NCI-H774 (cell line): ENCODE measurements at regions not wholly inside any gene's neighbourhood (a gene's known extent, or its start where the extent isn't known, plus 50 kb on each side); places are given as distances from the start of the nearest gene placed in this dataset.

Experiments used
- DNase-seq: peaks from one replicate; lab custom pipeline; 2025; lab: John Stamatoyannopoulos, UW

DNA sequence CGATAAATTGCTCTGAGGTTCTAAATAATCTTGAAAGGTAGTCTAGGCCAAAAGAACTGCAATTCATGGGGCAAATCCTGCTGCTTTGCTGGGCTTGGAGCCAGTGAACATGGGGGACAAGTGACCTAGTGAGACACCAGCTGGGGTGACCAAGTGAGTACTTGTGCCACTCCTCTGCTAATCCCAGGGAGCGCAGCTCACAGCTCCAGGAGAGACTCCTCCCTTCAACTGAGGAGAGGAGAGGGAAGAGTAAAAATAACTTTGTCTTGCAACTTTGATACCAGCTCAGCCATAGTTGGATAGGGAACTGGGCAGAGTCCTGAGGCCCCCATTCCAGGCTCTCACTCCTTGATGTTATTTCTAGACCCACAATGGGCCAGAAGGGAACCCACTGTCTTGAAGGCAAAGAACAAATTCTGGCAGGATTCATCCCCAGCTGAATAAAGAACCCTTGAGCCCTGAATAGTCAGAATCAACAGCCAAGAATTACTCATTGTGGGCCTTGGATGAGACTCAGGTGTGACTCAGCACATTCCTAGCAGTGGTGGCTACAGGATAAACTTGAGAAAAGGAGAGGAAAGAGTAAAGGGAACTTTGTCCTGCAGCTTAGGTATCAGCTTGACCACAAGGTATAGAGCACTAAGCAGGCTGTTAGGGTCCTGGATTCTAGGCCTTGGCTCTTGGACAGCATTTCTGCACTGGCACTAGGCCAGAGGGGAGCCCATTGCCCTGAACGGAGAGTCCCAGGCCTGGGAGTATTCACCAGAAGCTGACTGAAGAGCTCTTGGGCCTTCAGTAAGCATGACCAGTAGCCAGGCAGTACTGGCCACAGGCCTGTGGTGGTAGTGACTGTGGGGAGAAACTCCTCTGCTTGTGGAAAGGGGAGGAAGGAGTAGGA is 288.3 kb upstream of the CDH18 start:
- DNase-seq = no peak

DNA sequence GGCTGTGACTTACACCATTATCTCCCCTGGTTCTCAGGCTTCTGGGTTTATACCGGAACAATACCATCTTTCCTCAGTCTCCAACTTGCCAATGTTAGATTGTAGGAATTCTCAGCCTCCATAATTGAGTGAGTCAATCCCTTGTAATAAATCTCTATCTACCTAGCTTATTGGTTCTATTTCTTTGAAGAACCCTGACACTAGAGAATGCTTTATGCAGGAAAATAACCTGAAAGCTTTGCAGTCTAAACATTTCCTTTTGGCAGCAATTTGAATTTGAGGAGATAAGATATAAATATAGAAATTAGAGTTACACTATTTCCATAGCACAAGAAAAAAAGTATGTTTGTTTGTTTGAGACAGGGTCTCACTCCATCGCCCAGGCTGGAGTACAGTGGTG is 278.1 kb upstream of the CDH18 start:
- no peak for DNase-seq

DNA sequence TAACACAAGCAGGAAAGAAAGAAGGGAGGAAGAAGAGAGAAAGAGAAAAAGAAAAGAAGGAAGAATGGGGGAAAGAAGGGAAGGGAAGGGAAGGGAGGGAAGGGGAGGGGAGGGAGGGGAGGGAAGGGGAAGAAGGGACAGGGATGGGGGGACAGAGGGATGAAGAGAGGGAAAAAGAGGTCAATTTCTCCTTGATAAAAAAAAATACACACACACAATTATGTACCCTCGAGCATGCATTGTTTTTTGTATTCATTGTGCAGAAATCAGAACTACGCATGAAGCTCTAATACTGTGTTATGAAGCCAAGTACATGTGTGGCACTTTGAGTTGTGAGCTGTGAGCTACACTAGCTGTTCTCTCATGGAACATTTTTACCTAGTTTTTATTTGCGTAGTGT is 274.9 kb upstream of the CDH18 start:
- no peak for DNase-seq

DNA sequence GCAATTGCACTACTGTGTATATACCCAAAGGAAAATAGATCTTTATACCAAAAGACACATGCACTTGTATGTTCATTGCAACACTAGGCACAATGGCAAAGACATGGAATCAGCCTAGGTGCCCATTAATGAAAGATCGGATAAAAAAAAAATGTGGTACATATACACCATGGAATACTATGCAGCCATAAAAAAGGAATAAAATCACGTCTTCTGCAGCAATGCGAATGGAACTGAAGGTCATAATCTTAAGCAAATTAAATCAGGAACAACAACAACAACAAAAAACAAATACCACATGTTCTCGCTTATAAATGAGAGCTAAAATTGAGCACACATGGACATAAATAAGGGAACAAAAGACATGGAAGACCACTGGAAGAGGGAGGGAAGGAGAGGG is 266.7 kb upstream of the CDH18 start:
- no peak for DNase-seq

DNA sequence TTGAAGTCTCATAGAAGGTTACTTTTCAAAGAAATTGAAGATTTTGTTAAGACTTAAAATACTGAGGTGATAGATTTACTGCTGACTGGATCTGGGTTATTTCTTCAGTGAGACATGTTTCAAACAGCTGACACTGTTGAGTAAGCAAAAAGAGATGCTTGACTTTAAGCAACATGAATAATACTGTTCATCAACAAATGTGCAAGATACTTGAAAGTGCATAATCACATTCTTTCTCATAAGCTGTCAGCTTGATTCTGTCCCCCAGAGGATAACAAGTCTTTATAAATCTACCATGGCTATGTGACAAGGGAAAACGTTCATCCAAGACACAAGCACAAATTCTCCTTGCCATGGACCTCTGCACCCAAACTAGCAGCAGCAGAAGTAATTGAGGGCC is 260.1 kb upstream of the CDH18 start:
- no peak for DNase-seq

DNA sequence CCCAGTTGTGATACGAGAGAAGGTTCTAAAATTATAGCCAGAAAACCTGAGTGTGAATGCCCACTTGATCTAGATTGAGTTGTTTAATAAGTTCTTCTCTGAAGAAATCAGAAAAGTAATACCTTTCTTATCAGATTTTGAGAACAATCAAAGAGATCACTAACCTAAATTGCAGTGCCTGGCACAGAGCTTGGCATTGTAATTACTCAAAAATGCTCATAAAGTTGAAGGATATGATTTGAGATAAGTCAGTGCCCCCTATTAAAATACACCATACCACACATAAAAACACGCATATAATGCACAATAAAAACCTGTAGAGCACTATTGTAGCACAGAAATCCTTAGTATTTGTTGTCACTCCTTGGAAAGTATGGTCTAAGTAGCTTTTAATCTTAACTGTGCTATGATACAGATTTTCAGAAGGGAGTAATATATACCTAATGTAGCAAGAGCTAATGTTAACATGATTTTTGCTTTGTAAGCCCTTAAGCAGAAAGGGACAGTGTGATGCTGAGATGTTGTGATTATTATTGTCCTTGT is 257.5 kb upstream of the CDH18 start:
- DNase-seq = no peak

DNA sequence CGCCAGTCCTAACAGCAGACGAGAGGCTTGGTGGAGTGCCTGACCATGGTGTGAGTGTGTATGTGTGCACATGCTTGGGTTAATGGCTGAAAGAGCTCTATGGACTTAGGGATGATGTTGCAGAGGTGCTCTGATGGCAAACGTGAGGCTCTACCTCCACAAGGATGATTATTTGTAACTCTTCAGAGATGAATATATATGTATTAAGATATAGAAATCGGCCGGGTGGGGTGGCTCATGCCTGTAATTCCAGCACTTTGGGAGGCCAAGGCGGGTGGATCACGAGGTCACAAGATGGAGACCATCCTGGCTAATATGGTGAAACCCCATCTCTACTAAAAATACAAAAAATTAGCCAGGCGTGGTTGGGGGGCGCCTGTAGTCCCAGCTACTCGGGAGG is 253.4 kb upstream of the CDH18 start:
- DNase-seq = no peak

DNA sequence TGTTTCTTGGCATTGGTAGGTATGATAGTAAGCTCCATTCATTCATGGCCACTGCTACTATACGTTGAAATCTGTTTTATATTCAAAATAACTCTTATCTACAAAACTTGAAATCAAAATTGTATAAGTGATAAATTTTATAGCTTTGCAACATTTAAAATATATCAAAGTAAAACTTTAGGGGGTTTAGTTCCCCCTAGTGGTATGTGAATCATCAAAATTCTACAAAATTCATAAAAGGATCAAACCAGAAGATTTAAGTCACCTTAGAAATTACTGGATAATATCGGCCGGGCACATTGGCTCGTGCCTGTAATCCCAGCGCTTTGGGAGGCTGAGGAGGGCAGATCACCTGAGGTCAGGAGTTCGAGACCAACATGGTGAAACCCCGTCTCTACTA is 243.0 kb upstream of the CDH18 start:
- DNase-seq = no peak

DNA sequence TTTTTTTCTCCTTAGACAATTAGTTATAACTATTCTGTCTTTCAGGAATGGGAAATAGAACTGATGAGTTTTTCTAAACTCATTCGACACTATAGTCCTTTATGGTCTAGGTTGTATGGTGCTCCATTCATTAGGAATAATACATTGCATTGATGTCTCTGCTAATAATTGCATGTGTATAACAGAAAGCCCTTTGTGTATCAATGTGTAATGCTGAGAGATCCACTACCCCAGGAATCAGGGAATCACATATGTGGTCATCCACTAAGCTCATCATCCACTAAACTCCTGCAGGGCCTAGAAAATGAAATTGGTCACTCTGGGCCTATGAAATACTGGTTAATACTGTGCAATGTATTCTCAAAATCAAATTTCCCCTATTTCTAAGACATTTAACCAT is 242.0 kb upstream of the CDH18 start:
- DNase-seq = no peak

DNA sequence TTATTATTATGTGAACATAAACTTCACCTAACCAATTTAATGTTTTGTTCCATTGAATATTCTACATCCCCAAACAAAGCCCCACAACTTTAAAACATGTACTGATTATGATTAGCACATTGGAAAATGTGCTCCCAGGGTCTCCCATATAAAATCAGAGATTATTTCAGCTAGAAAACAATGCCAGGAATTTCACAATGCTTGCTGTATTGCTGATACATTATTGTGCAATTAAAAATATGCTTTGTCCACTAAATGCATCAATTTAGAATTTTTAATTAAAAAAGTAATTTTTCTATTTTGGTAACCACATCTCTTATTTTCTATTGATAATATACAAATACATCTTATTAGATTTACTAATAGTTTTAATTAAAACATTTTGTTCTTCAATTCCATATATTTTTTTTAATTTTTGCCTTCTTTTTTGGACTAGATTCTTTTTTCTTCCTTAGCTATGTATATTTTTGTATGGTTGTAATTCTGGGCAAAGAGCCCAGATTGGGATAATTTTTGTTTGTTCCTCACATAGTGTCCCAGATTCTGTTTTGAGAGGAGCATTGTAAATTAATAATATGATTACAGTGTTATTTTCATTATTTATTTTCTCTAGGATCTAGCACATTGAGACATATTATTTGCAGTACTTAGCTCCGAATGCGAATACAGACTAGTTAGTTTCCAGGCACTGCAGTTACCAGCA is 241.5 kb upstream of the CDH18 start:
- no peak for DNase-seq

DNA sequence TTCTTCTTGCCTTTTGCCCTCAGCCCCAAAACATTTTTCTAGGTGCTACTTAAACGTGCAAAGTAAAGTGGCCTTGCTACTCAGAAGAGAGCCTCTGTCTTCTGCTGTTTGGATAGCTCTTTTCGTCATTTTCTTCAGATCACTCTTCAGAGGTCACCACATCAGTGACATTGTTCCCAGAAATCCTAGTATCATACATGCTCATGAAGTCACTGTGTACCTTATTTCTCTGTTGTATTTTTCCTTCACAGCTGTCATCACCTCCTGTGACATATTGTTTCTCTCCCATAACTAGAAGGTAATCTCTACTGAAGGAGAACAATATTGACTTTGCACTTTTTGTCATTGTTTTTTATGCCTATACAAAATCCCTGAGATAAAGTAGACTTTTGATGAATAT is 237.0 kb upstream of the CDH18 start:
- DNase-seq = no peak

DNA sequence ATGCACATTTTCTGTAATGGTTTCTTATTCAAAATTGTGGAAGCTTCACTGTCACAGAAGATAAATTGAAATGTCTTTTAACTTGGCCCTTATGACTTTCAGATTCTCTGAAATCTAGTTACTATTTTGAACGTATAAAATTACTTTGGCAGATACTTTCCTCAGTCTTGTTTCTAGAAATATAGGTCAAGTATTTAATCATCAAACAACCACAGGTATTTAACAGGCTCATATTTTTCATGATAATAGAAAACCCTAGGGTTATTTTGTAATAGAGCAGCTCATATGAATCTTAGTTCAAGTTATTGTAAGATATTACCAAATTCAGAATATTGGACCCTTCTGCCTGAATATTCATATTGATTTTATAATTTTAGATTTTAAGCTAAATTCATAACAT is 236.0 kb upstream of the CDH18 start:
- no peak for DNase-seq

DNA sequence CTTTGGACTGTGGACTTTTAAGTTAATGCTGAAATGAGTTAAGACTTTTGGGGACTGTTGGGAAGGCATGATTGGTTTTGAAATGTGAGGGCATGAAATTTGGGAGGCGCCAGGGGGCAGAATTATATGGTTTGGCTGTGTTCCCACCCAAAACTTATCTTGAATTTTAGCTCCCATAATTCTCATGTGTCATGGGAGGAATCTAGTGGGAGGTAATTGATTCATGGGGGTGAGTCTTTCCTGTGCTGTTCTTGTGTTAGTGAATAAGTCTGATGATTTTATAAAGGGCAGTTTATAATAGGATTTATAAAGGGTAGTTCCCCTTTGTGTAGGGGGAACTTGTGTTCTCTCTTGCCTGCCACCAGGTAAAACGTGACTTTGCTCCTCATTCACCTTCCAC is 235.5 kb upstream of the CDH18 start:
- no peak for DNase-seq

DNA sequence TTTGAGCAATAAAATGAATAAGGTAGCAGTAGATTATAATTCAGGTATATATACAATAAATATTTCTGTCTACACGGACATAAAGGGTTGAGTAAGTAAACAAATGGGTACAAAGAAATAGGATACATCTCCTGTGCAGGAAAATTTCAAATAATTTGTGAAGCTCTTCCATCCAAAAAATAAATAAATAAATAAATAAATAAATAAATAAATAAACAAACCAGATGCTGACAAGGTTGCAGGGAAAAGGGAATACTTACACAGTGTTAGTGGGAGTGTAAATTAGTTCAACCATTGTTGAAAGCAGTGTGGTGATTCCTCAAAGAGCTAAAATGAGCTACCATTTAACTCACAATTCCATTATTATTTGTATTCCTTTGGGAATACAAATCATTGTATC is 227.3 kb upstream of the CDH18 start:
- no peak for DNase-seq

DNA sequence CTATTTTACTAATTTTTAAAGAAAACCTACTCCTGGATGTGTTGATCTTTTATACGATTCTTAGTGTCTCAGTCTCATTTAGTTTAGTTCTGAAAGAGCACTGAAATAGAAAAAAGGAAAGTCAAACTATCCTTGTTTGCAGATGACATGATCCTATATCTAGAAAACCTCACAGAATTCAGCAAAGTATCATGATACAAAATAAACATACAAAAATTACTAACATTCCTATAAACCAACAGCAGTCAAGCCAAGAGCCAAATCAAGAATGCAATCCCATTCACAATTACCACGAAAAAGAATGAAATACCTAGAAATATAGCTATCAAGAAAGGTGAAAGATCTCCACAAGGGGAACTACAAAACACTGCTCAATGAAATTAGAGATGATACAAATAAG is 225.8 kb upstream of the CDH18 start:
- no peak for DNase-seq

DNA sequence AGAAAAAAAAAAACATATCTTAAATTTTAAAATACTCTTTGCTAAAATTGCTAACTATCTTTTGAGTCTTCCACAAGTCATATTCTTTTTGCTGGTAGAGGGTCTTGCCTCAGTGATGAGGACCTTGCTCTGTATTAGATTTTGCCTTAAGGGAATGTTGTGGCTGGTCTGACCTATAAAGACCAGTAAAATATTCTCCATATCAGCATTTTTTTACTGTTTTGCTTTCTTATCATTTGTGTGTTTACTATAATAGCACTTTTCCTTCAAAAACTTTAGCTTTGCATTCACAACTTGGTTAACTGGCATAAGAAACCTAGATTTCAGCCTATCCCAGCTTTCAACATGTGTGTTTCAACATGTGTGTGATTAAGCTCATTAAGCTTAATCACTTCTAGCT is 224.7 kb upstream of the CDH18 start:
- DNase-seq = no peak

DNA sequence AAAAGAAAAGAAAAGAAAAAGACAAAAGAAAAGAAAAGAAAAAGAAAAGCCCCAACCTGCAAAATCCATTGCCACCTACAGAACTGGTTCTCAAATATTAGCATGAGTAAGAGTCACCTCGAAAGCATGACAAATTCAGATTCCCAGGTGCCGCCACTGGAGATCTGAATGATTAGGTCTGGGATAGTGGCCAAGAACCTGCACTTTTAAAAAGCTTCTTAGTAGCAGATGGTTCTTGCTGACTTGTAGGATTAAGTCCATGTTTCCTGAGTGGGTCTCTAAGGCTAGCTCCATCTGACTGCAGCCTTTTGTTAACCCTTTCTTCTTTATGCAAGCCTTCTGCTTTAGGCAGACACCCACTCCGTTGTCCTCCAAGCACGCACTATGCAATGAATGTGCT is 178.5 kb upstream of the CDH18 start:
- DNase-seq = no peak

DNA sequence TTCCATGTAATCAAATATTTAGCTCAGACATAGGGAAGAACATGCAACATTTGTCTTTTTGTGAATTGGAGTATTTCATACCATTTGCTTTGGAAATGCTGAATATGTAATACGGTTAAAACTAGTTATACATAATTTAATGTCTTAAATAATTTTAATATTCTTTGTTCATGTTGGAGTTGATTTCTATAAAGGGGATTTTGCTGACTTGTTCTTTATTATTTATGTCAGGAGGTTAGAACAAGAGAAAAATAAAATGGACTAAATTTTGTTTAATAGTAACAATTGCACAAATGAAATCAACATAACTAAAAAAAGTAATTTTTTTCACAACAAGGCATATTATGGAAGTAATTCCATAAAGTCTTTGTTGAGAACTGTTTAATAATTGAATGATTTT is 170.0 kb upstream of the CDH18 start:
- no peak for DNase-seq

DNA sequence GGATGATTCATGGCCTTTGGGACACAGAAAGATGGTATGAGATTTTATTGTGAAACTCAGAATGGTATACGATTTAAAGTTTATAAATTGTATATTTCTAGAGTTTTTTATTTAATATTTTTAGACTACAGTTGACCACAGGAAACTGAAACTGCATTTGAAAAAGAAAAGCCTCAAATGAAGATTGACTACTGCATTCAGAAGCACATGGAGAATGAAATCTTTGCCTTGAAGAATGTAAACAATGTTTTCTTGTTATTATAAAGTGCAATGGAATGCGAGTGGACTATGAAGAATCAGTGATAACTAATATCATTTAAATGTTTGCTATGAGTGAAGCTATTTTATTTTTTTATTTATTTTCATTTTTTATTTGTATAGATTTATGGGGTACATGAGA is 169.1 kb upstream of the CDH18 start:
- no peak for DNase-seq

DNA sequence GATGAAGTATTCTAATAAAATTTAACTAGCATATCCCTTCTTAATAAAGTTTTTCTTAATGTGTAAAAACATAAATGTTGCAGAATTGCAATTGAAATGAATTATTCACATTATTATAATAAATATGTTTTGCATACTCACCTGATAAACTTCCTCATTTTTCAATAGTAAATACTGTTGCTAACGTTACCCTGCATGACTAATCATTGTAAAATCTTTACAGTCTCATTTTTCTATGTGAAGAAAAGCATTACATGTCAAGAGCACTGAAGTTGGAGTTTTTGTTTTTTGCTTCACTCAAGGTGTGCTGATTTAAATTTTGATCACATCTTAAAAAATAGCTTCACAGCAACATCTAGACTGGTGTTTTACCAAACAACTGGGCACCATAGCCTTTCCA is 157.2 kb upstream of the CDH18 start:
- no peak for DNase-seq

DNA sequence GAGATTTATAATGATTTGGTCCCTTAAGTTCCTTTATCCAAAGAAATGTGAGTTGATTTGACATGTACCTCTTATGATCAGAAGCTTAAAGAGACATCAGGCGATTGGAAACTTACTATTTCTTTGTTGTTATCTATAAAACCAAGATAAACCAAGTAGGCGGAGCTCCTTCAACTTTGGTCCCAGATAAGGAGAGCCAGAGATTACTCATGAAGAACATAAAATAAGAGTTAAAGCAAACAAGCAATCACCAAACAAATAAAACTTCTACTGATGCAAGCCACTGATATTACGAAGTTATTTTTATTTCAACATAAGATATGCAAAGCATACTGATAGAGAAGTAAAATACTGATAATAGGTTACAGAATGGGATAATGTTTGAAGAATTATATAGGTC is 141.5 kb upstream of the CDH18 start:
- DNase-seq = no peak

DNA sequence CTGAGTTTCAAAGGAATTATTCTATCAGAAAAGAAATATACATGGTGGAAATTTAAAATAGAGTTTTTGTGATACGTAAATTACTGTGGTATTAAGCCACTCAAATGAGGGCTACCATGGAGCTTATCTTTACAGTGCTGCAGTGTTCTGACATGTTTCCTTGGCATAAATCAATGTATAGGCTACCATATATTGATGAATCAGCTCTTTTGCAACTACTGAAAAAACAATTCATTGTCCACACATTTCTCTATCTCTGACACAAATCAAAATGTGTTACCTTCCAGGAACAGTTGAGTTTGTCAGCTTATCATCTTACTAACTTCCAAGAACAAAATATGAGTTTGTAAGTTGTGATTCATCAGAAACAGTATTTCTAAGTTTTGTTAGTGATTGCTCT is 140.3 kb upstream of the CDH18 start:
- no peak for DNase-seq

DNA sequence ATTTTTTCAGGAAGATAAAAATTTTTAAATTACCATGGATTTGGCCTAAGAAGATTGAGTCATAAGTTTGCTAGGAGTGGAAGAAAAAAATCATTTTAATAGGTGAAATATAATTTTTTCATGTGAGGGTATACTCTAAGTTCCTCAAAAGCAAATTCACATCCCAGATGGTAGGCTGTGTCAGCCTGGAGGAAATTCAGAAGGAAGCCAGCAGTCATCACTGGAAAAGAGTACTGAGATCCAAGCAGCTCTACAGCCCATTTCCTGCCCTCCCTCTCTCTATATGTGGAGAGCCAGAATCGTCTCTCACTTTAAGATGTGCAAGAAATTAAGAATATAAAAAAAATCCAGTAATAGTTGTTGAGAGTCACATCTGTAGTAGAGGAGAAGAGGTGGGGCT is 126.5 kb upstream of the CDH18 start:
- no peak for DNase-seq

DNA sequence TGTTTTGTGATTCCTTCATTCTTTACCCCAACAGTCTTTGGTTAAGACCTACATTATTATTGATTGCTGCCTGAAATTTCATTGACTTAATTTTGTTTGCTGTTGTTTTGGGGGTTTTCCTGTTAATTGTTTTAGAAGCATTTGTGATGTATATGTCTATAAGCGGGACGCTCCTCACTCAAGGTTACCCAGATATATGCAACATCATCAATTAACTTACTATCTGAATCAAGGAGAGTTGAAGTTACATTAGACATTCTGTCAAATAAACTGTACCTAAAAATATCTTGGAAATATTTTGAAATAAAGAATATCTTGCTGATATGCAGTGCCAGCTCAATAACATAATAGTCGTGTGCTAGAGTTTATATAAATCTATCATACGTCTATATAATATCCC is 125.9 kb upstream of the CDH18 start:
- no peak for DNase-seq
